Smooth muscle cell (in vitro differentiated cells): ENCODE measurements at regions not wholly inside any gene's neighbourhood (a gene's known extent, or its start where the extent isn't known, plus 50 kb on each side); places are given as distances from the start of the nearest gene placed in this dataset.

ENCODE experiments used
- DNase-seq: peaks from one replicate; lab custom pipeline; 2025; ENCODE audit not compliant: unreplicated experiment; lab: John Stamatoyannopoulos, UW
- H2AFZ ChIP-seq: fragments of 200-600 bp; sonication (generic); 2 replicates; pipeline ENCODE4 v1.6.0; 2016; ENCODE audit warnings: antibody characterized with exemption, low read depth, mild to moderate bottlenecking
- H3F3A ChIP-seq: fragments of 200-600 bp; sonication (generic); 2 replicates; pipeline ENCODE4 v1.6.0; 2017; ENCODE audit warnings: antibody characterized with exemption, low read depth
- H3K27ac ChIP-seq: fragments of 200-600 bp; sonication (generic); 2 replicates; pipeline ENCODE4 v1.5.1; 2016; ENCODE audit warnings: low read depth, mild to moderate bottlenecking
- H3K27me3 ChIP-seq: fragments of 200-600 bp; sonication (generic); 2 replicates; pipeline ENCODE4 v1.6.1; 2016; ENCODE audit warnings: low read depth, mild to moderate bottlenecking
- H3K36me3 ChIP-seq: fragments of 200-600 bp; sonication (generic); 2 replicates; pipeline ENCODE4 v1.5.1; 2016; ENCODE audit warnings: low read depth
- H3K4me1 ChIP-seq: fragments of 200-600 bp; sonication (generic); 2 replicates; pipeline ENCODE4 v1.5.1; 2016; ENCODE audit warnings: low read depth
- H3K4me2 ChIP-seq: fragments of 200-600 bp; sonication (generic); 2 replicates; pipeline ENCODE4 v1.6.0; 2016; ENCODE audit warnings: mild to moderate bottlenecking
- H3K4me3 ChIP-seq: fragments of 200-600 bp; sonication (generic); 2 replicates; pipeline ENCODE4 v1.5.1; 2016; ENCODE audit warnings: mild to moderate bottlenecking
- H3K79me2 ChIP-seq: fragments of 200-600 bp; sonication (generic); 2 replicates; pipeline ENCODE4 v1.6.0; 2016; ENCODE audit warnings: low read depth, mild to moderate bottlenecking
- H3K9ac ChIP-seq: fragments of 200-600 bp; sonication (generic); 2 replicates; pipeline ENCODE4 v1.6.0; 2016; ENCODE audit warnings: low read depth
- H3K9me3 ChIP-seq: fragments of 200-600 bp; sonication (generic); replicated peaks from 2 replicates; pipeline ENCODE4 v1.5.1; 2016; ENCODE audit warnings: low read depth
- H4K20me1 ChIP-seq: fragments of 200-600 bp; sonication (generic); 2 replicates; pipeline ENCODE4 v1.6.0; 2016; ENCODE audit warnings: low read depth
- WGBS: methylation state at CpG from one replicate; pipeline ENCODE4 v1.1.7; 2016; ENCODE audit warnings: low lambda C conversion rate; 5-methylcytosine and 5-hydroxymethylcytosine counted together
- TF ChIP-seq, protein P1 (sequence below): fragments of 200-600 bp; sonication (generic); IDR thresholded peaks from 2 replicates; pipeline ENCODE4 v1.5.1; 2017; ENCODE audit warnings: borderline replicate concordance, mild to moderate bottlenecking, antibody characterized with exemption; ENCODE audit not compliant: insufficient read depth, poor library complexity, severe bottlenecking

DNA sequence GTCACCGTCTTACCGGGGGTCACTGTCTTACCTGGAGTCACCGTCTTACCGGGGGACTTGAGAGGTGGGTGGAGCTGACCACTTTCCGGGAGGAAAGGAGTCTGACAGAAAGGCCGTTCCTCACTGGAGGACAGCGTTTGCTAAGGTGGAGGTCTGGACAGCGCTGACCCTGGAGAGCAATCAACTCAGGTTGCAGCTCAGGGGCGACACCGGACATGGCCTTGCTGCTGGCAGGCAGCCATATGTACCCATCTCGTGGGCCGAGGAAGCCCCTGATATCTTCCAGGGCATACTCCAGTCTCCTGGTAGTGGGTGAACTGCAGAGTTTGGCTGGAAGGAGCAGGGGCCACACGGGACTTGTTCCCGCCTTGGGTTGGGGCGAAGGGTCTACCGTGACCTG, 234.6 kb upstream of the MYT1L start:
- Histone ChIP-seq H2AFZ (no peak overlapping the region), H3K79me2 (no peaks in the 10 kb centered on the region), H3K4me3 (no peak overlapping the region), H3K4me1 (no peaks in the 10 kb centered on the region), H3K9ac (no peak overlapping the region), H4K20me1 (no peaks in the 10 kb centered on the region), H3K27me3 (no peaks in the 10 kb centered on the region), H3K9me3 (no peaks in the 10 kb centered on the region), H3K4me2 (no peak overlapping the region), H3F3A (no peaks in the 10 kb centered on the region), H3K27ac (no peak overlapping the region), H3K36me3 (no peaks in the 10 kb centered on the region)
- 94% methylated on average over 16 of the region's 16 CpGs for WGBS
- TF ChIP-seq, protein P1, sequence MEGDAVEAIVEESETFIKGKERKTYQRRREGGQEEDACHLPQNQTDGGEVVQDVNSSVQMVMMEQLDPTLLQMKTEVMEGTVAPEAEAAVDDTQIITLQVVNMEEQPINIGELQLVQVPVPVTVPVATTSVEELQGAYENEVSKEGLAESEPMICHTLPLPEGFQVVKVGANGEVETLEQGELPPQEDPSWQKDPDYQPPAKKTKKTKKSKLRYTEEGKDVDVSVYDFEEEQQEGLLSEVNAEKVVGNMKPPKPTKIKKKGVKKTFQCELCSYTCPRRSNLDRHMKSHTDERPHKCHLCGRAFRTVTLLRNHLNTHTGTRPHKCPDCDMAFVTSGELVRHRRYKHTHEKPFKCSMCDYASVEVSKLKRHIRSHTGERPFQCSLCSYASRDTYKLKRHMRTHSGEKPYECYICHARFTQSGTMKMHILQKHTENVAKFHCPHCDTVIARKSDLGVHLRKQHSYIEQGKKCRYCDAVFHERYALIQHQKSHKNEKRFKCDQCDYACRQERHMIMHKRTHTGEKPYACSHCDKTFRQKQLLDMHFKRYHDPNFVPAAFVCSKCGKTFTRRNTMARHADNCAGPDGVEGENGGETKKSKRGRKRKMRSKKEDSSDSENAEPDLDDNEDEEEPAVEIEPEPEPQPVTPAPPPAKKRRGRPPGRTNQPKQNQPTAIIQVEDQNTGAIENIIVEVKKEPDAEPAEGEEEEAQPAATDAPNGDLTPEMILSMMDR: no peak
- DNase-seq: no peak

DNA sequence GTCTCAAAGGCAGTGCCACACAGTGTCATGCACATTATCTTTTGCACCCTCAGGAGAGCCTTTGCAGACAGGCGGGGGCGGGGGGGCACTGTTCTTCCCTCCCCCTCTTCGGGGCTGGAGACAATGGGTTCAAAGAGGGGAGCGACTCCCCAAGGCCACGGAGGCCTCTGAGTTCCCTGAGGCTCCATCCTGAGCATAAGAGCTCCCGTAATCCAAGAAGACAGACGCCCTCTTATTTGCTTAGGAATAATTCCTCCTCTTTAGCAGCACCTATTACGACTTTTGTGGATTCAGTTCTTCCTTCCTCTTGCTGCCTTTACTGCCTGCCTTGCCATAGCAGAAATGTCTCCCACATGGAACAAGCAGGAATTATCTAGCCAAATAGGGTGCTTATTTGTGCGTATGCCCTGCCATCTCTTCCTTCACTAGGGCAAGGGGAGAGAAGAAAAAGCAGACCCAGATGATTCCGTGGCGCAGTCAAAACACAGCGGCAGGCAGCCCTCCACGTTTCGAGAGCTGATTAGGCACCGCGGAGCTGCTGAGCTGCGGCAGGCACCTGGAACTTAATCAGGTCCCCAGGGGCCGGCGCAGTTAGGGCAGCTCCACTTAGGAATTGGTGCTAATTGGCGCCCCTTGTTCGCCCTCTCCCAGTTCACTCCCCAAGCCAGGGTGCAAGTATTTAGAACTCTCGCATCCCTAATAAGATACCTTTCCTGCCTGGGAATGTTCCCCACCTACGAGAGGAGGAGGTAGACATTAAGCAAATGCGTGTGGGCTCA, 233.4 kb upstream of the MYT1L start:
- Histone ChIP-seq H3K79me2 (no peaks in the 10 kb centered on the region), H3K4me2 (no peak overlapping the region), H3F3A (no peaks in the 10 kb centered on the region), H3K9me3 (no peaks in the 10 kb centered on the region), H3K4me3 (no peak overlapping the region), H3K4me1 (no peaks in the 10 kb centered on the region), H4K20me1 (no peaks in the 10 kb centered on the region), H3K27ac (no peak overlapping the region), H2AFZ (no peak overlapping the region), H3K9ac (no peak overlapping the region), H3K36me3 (no peaks in the 10 kb centered on the region), H3K27me3 (no peaks in the 10 kb centered on the region)
- 64% methylated on average over 24 of the region's 24 CpGs for WGBS
- no peak for DNase-seq
- TF ChIP-seq, protein P1: no peak

DNA sequence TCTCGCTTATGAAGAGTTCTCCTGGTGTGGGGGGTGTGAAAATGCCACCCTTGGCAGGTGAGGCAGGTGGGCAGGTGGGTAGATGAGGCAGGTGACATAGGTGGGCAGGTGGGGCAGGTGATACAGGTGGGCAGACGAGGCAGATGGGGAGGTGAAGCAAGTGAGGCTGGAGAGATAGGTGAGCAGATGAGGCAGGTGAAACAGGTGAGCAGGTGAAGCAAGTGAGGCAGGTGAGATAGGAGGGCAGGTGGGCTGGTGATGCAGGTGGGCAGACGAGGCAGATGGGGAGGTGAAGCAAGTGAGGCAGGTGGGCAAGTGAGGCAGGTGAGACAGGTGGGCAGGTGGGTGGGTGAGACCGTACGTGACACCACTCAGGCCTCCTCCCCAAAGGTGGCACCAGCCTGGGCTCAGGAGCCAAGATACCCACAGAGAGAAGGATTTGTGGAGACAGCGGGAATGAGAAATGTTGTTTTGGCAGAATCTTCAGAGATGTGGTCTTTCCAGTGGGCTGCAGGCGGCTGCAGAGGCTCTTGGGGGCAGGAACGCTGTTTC, 232.3 kb upstream of the MYT1L start:
- Histone ChIP-seq H3K79me2 (no peaks in the 10 kb centered on the region), H4K20me1 (no peaks in the 10 kb centered on the region), H3F3A (no peaks in the 10 kb centered on the region), H3K4me2 (no peak overlapping the region), H3K9me3 (no peaks in the 10 kb centered on the region), H3K36me3 (no peaks in the 10 kb centered on the region), H2AFZ (no peak overlapping the region), H3K27ac (no peak overlapping the region), H3K4me1 (no peaks in the 10 kb centered on the region), H3K4me3 (no peak overlapping the region), H3K9ac (no peak overlapping the region), H3K27me3 (no peaks in the 10 kb centered on the region)
- no peak for DNase-seq
- 81% methylated on average over 8 of the region's 8 CpGs for WGBS
- TF ChIP-seq, protein P1: no peak

DNA sequence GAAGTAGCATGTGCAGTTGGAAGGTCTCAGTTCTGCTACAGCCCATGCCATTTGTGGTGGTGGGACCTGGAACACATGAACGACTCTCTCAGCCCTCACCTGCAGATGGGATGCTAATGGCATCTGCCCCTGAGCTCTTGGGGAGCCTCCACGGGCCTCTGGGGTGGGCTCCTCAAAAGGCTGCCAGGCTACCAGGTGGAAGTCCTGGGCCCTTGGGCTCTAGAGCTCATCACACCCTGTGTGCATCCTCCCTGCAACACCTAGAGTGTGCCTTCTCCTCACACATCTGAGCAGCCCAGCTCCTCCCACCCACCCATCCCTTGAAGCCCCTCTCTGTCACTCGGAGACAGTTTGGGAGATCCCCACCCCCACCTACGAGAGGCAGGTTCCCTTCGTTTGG, 231.8 kb upstream of the MYT1L start:
- Histone ChIP-seq H2AFZ (no peak overlapping the region), H3K9ac (no peak overlapping the region), H3K36me3 (no peaks in the 10 kb centered on the region), H3F3A (no peaks in the 10 kb centered on the region), H3K4me3 (no peak overlapping the region), H3K4me2 (no peak overlapping the region), H3K27me3 (no peaks in the 10 kb centered on the region), H3K9me3 (no peaks in the 10 kb centered on the region), H3K4me1 (no peaks in the 10 kb centered on the region), H4K20me1 (no peaks in the 10 kb centered on the region), H3K79me2 (no peaks in the 10 kb centered on the region), H3K27ac (no peak overlapping the region)
- no peak for DNase-seq
- TF ChIP-seq, protein P1: no peak
- 74% methylated on average over 5 of the region's 5 CpGs for WGBS
